Activated CD8-positive, alpha-beta T cell treated with anti-CD3 and anti-CD28 coated beads, Interleukin-2, amount 10 ng/mL, durations not matched to agents 7 days and 5 days (primary cell): ENCODE measurements at regions not wholly inside any gene's neighbourhood (a gene's known extent, or its start where the extent isn't known, plus 50 kb on each side); places are given as distances from the start of the nearest gene placed in this dataset.

Source experiments
- ATAC-seq: fragments of 150-1000 bp; cut with Tn5 transposase; one replicate; pipeline ENCODE4 v1.10.0; 2021; ENCODE audit warnings: moderate library complexity
- CTCF ChIA-PET: fragments of 350-600 bp; sonication (Branson Sonifier 250); formaldehyde crosslinking; loops from one replicate; lab custom pipeline; 2021; ENCODE audit warnings: antibody characterized with exemption; lab: Charles Lee
- POLR2A ChIA-PET: fragments of 350-600 bp; sonication (Branson Sonifier 250); formaldehyde crosslinking; loops from one replicate; lab custom pipeline; 2021; ENCODE audit warnings: antibody characterized with exemption; lab: Charles Lee
- DNase-seq: peaks from one replicate; pipeline ENCODE4 v3.0.0-alpha.2; 2020
- H3K27ac Mint-ChIP-seq: one replicate; pipeline ENCODE4 v1.8.0; 2021; ENCODE audit warnings: mild to moderate bottlenecking, mixed read lengths
- H3K27me3 Mint-ChIP-seq: one replicate; pipeline ENCODE4 v1.8.0; 2021; ENCODE audit warnings: low read depth, mixed read lengths
- H3K36me3 Mint-ChIP-seq: one replicate; pipeline ENCODE4 v1.8.0; 2021; ENCODE audit warnings: low read depth, mixed read lengths
- H3K4me1 Mint-ChIP-seq: one replicate; pipeline ENCODE4 v1.8.0; 2021; ENCODE audit warnings: low read depth, mixed read lengths
- H3K4me3 Mint-ChIP-seq: one replicate; pipeline ENCODE4 v1.8.0; 2021; ENCODE audit warnings: mild to moderate bottlenecking, mixed read lengths
- H3K9me3 Mint-ChIP-seq: one replicate; pipeline ENCODE4 v1.8.0; 2022; ENCODE audit warnings: mixed read lengths; ENCODE audit not compliant: insufficient read depth

DNA sequence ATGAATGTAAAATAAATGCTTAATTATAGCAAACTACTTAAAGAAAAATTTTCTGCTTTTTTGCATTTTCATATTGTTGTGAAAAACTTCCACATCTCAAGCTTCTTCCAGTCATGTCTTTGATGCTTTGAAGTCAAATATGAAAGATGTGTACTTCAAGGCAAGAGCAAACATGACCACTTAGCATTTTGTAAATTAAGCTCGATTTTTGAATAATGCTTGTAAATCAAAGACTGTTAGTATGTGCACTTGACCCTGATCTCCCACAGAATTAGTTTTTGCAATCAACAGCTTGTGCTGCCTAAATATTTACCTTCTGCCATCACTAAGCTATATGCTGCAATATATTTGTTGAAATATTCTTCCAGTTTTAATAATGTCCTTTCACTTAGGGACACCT, 486.1 kb upstream of the ID2 start:
- POLR2A ChIA-PET = no interaction called here
- no peak overlapping the region for H3K4me3 Mint-ChIP-seq
- DNase-seq (no peak), ATAC-seq (no peak)
- no peak overlapping the region for H3K27ac Mint-ChIP-seq
- CTCF ChIA-PET = interaction anchor here (1.6 kb wide), 1 partner anchor 497 kb away, joined by 6 read pairs; no protein-coding TSS in a partner anchor
- peaks cover 3% of the 10 kb centered on the region for H3K9me3 Mint-ChIP-seq
- peaks cover 6% of the 10 kb centered on the region for H3K36me3 Mint-ChIP-seq
- peaks cover 20% of the 10 kb centered on the region for H3K27me3 Mint-ChIP-seq
- H3K4me1 Mint-ChIP-seq = no peaks in the 10 kb centered on the region

DNA sequence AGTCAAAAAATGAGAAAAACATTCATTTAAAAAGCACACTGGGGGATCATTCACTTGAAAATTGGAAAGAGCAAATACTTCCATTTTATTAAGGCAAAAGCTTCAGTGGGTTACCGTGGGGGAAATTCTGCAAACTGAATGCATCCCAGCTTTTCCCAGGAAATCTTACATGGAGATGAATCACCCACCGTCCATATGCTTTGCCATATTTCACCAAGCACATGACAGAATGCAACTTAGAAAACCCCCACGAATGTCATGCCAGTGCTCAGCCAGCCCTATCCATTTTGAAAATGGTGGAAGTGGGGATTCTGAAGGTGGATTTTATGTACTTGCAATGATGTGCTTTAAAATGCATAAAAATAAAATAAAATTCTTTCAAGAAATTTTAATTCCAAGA, 485.5 kb upstream of the ID2 start:
- no peak for ATAC-seq
- ChIA-PET CTCF (interaction anchor here (1.6 kb wide), 1 partner anchor 497 kb away, joined by 6 read pairs; no protein-coding TSS in a partner anchor), POLR2A (no interaction called here)
- Mint-ChIP-seq H3K9me3 (peaks cover 5% of the 10 kb centered on the region), H3K27ac (no peak overlapping the region), H3K4me1 (no peaks in the 10 kb centered on the region), H3K4me3 (no peak overlapping the region), H3K27me3 (peaks cover 21% of the 10 kb centered on the region), H3K36me3 (peaks cover 7% of the 10 kb centered on the region)
- no peak for DNase-seq

GRCh38 chr2:8197101-8197500, 484.8 kb upstream of the ID2 start:
- DNase-seq (no peak), ATAC-seq (no peak)
- Mint-ChIP-seq H3K27ac (no peak overlapping the region), H3K9me3 (peaks cover 5% of the 10 kb centered on the region), H3K36me3 (peaks cover 7% of the 10 kb centered on the region), H3K4me3 (no peak overlapping the region), H3K27me3 (peaks cover 16% of the 10 kb centered on the region), H3K4me1 (peaks cover under 1% of the 10 kb centered on the region)
- ChIA-PET CTCF (interaction anchor here (1.6 kb wide), 1 partner anchor 496 kb away, joined by 6 read pairs; no protein-coding TSS in a partner anchor), POLR2A (no interaction called here)

- Mint-ChIP-seq H3K27me3 (peaks cover 13% of the 10 kb centered on the region), H3K4me1 (peaks cover 4% of the 10 kb centered on the region), H3K4me3 (no peak overlapping the region), H3K27ac (no peak overlapping the region), H3K36me3 (peaks cover 7% of the 10 kb centered on the region), H3K9me3 (peaks cover 5% of the 10 kb centered on the region)
- ChIA-PET CTCF (no interaction called here), POLR2A (no interaction called here)
- ATAC-seq (no peak), DNase-seq (no peak)
These were observed 484.0 kb upstream of the ID2 start for GRCh38 chr2:8197825-8198224.

- ATAC-seq (no peak), DNase-seq (no peak)
- H3K9me3 Mint-ChIP-seq = peaks cover 5% of the 10 kb centered on the region
- peaks cover 13% of the 10 kb centered on the region for H3K27me3 Mint-ChIP-seq
- POLR2A ChIA-PET = no interaction called here
- no peak overlapping the region for H3K4me3 Mint-ChIP-seq
- CTCF ChIA-PET = no interaction called here
- no peak overlapping the region for H3K27ac Mint-ChIP-seq
- H3K36me3 Mint-ChIP-seq = peaks cover 7% of the 10 kb centered on the region
- H3K4me1 Mint-ChIP-seq = peaks cover 4% of the 10 kb centered on the region
These were observed 483.0 kb upstream of the ID2 start for GRCh38 chr2:8198766-8199382.

DNA sequence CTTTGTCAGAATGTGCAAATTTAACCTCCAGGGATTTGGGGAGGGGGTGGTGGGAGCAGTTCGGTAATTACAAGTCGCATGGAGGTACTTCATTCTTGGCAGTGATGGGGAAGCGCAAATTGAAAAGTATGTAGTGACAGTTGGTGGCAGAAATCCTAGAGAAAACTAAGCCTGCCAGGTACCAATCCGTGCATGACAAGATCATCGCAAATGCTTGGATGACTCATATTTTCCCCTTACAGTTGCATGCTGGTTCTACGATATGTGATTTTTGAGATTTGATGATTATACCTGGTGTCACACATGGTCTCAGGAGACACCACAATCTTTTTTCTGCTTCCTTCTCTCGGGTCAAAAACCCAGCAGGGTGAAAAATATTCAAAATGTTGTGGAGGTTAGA, 479.7 kb upstream of the ID2 start:
- no peak overlapping the region for H3K4me3 Mint-ChIP-seq

DNA sequence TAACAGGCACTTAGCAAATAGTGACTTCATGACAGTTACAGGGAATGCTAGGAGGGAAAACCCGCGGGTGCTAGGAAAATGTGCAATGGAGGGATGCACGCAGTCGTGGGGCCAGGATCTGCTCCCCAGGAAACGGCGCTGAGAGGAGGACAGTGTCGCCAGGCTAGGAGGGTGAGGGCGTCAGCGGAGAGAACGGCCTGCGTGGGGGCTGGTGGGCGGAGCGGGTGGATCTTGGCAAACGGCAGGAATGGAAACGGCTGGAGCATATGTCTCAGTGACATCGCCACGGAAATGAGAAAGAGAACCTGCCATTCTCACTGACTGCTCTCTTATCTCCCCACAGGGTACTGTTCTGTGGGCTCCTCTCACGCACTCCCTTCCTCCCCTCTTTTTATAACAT, 478.5 kb upstream of the ID2 start:
- Mint-ChIP-seq H3K9me3 (peaks cover 21% of the 10 kb centered on the region), H3K27ac (no peak overlapping the region), H3K4me3 (no peak overlapping the region), H3K27me3 (peaks cover 8% of the 10 kb centered on the region), H3K36me3 (peaks cover 12% of the 10 kb centered on the region), H3K4me1 (peaks cover 4% of the 10 kb centered on the region)
- DNase-seq (no peak), ATAC-seq (no peak)
- POLR2A ChIA-PET = no interaction called here
- CTCF ChIA-PET = interaction anchor here (1.3 kb wide), 1 partner anchor 11 kb away, joined by 4 read pairs; no protein-coding TSS in a partner anchor

More for the DNA sequence above, 479.7 kb upstream of the ID2 start:
- ATAC-seq = no peak
- peaks cover 7% of the 10 kb centered on the region for H3K36me3 Mint-ChIP-seq
- POLR2A ChIA-PET = no interaction called here
- no peak for DNase-seq
- CTCF ChIA-PET = no interaction called here
- peaks cover 9% of the 10 kb centered on the region for H3K9me3 Mint-ChIP-seq
- H3K27me3 Mint-ChIP-seq = peaks cover 12% of the 10 kb centered on the region
- H3K4me1 Mint-ChIP-seq = peaks cover 4% of the 10 kb centered on the region
- H3K27ac Mint-ChIP-seq = no peak overlapping the region

GRCh38 chr2:8204711-8205110, 477.1 kb upstream of the ID2 start:
- H3K9me3 Mint-ChIP-seq = peaks cover 25% of the 10 kb centered on the region
- H3K36me3 Mint-ChIP-seq = peaks cover 12% of the 10 kb centered on the region
- H3K27ac Mint-ChIP-seq = no peak overlapping the region
- POLR2A ChIA-PET = no interaction called here
- ATAC-seq (no peak), DNase-seq (no peak)
- no peak overlapping the region for H3K4me3 Mint-ChIP-seq
- peaks cover 8% of the 10 kb centered on the region for H3K27me3 Mint-ChIP-seq
- H3K4me1 Mint-ChIP-seq = peaks cover 4% of the 10 kb centered on the region
- CTCF ChIA-PET = interaction anchor here (1.3 kb wide), 1 partner anchor 12 kb away, joined by 4 read pairs; no protein-coding TSS in a partner anchor

GRCh38 chr2:8209494-8209893, 472.4 kb upstream of the ID2 start:
- peaks cover 30% of the 10 kb centered on the region for H3K9me3 Mint-ChIP-seq
- no peak overlapping the region for H3K4me3 Mint-ChIP-seq

GRCh38 chr2:8211384-8211783, 470.5 kb upstream of the ID2 start:
- Mint-ChIP-seq H3K4me1 (peaks cover 6% of the 10 kb centered on the region), H3K27me3 (peaks cover under 1% of the 10 kb centered on the region), H3K4me3 (no peak overlapping the region), H3K9me3 (peaks cover 30% of the 10 kb centered on the region), H3K27ac (no peak overlapping the region), H3K36me3 (peaks cover 6% of the 10 kb centered on the region)
- ATAC-seq = no peak
- POLR2A ChIA-PET = no interaction called here
- no peak for DNase-seq
- CTCF ChIA-PET = interaction anchor here (1.5 kb wide), 1 partner anchor 10 kb away, joined by 3 read pairs; no protein-coding TSS in a partner anchor

More at GRCh38 chr2:8209494-8209893, 472.4 kb upstream of the ID2 start:
- CTCF ChIA-PET = no interaction called here
- H3K4me1 Mint-ChIP-seq = peaks cover 6% of the 10 kb centered on the region
- H3K27me3 Mint-ChIP-seq = peaks cover 3% of the 10 kb centered on the region
- no peak overlapping the region for H3K27ac Mint-ChIP-seq
- no peak for ATAC-seq
- DNase-seq = no peak
- peaks cover 6% of the 10 kb centered on the region for H3K36me3 Mint-ChIP-seq
- POLR2A ChIA-PET = no interaction called here

DNA sequence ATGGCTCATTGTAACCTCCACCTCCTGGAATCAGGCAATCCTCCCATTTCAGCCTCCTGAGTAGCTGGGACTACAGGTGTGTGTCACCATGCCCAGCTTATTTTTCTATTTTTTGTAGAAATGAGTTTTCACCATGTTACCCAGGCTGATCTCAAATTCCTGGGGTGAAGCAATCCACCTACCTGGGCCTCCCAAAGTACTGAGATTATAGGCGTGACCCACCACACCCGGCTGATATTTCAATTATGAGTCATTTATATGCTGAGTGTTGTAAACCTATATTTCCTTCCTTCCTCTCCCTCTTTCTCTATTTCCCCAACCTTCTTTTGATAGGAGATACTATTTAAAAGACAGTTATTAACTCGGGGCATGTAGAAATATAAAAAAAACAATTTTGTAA, 469.6 kb upstream of the ID2 start:
- H3K4me3 Mint-ChIP-seq = no peak overlapping the region
- CTCF ChIA-PET = interaction anchor here (1.5 kb wide), 1 partner anchor 9 kb away, joined by 3 read pairs; no protein-coding TSS in a partner anchor
- no peak for DNase-seq
- no peak for ATAC-seq
- POLR2A ChIA-PET = no interaction called here
- peaks cover 2% of the 10 kb centered on the region for H3K27me3 Mint-ChIP-seq
- peaks cover 24% of the 10 kb centered on the region for H3K9me3 Mint-ChIP-seq
- H3K36me3 Mint-ChIP-seq = peaks cover 6% of the 10 kb centered on the region
- H3K27ac Mint-ChIP-seq = no peak overlapping the region
- H3K4me1 Mint-ChIP-seq = peaks cover 6% of the 10 kb centered on the region

GRCh38 chr2:8214036-8214615, 467.7 kb upstream of the ID2 start:
- Mint-ChIP-seq H3K9me3 (peaks cover 12% of the 10 kb centered on the region), H3K36me3 (no peaks in the 10 kb centered on the region), H3K27me3 (peaks cover 3% of the 10 kb centered on the region), H3K27ac (no peak overlapping the region), H3K4me1 (peaks cover 6% of the 10 kb centered on the region), H3K4me3 (no peak overlapping the region)
- ChIA-PET POLR2A (no interaction called here), CTCF (interaction anchor here (1.1 kb wide), 1 partner anchor 268 kb away, joined by 3 read pairs; no protein-coding TSS in a partner anchor)
- no peak for ATAC-seq
- no peak for DNase-seq
